Neuronal stem cell (in vitro differentiated cells): ENCODE measurements at regions not wholly inside any gene's neighbourhood (a gene's known extent, or its start where the extent isn't known, plus 50 kb on each side); places are given as distances from the start of the nearest gene placed in this dataset.

Source experiments
- DNase-seq: peaks from one replicate; pipeline ENCODE4 v3.0.0-alpha.2; 2013; ENCODE audit warnings: low spot score
- H2AFZ ChIP-seq: one replicate; pipeline ENCODE4 v1.6.1; 2013; ENCODE audit warnings: mild to moderate bottlenecking, low read length, inconsistent platforms
- H2AK5ac ChIP-seq: 2 replicates; pipeline ENCODE4 v1.6.1; 2013; ENCODE audit warnings: low read depth, mild to moderate bottlenecking, inconsistent platforms, low read length, moderate library complexity, mixed read lengths
- H2BK120ac ChIP-seq: 2 replicates; pipeline ENCODE4 v1.6.1; 2013; ENCODE audit warnings: low read depth, mild to moderate bottlenecking, inconsistent platforms, low read length, moderate library complexity, mixed read lengths
- H2BK12ac ChIP-seq: one replicate; pipeline ENCODE4 v1.6.1; 2013; ENCODE audit warnings: low read length, inconsistent platforms
- H2BK15ac ChIP-seq: 2 replicates; pipeline ENCODE4 v1.6.1; 2013; ENCODE audit warnings: mild to moderate bottlenecking, low read length, inconsistent platforms, mixed read lengths
- H2BK5ac ChIP-seq: one replicate; pipeline ENCODE4 v1.6.1; 2013; ENCODE audit warnings: inconsistent platforms, mild to moderate bottlenecking, low read length, moderate library complexity
- H3K14ac ChIP-seq: one replicate; pipeline ENCODE4 v1.6.1; 2013; ENCODE audit warnings: low read length, inconsistent platforms
- H3K18ac ChIP-seq: 2 replicates; pipeline ENCODE4 v1.6.1; 2013; ENCODE audit warnings: low read length, inconsistent platforms
- H3K23ac ChIP-seq: 2 replicates; pipeline ENCODE4 v1.6.1; 2013; ENCODE audit warnings: low read depth, mild to moderate bottlenecking, mixed read lengths, low read length, inconsistent platforms; ENCODE audit not compliant: poor library complexity
- H3K27ac ChIP-seq: replicated peaks from 3 replicates; pipeline ENCODE4 v1.5.1; 2013; ENCODE audit warnings: low read length, inconsistent platforms
- H3K27me3 ChIP-seq, 3 experiments: 2 replicates each; pipeline ENCODE4 v1.6.1; 2013; ENCODE audit warnings: low read length in 3 of 3, mild to moderate bottlenecking in 2 of 3, inconsistent platforms in 1 of 3, low read depth in 1 of 3, mixed read lengths in 1 of 3, moderate library complexity in 1 of 3; ENCODE audit not compliant: control insufficient read depth in 3 of 3, insufficient read depth in 3 of 3
- H3K36me3 ChIP-seq, 2 donors: replicated peaks in 1 of 2; 2 replicates each; pipeline ENCODE4 v1.6.1; 2013; ENCODE audit warnings: low read length in 2 of 2; ENCODE audit not compliant: control insufficient read depth in 2 of 2, insufficient read depth in 2 of 2
- H3K4ac ChIP-seq: 2 replicates; pipeline ENCODE4 v1.6.1; 2013; ENCODE audit warnings: inconsistent platforms, mild to moderate bottlenecking, low read length, moderate library complexity
- H3K4me1 ChIP-seq, 2 donors: 1 replicate in 1 of 2; 2 replicates in 1 of 2; pipeline ENCODE4 v1.6.1; 2013; ENCODE audit warnings: low read length in 2 of 2, low read depth in 1 of 2; ENCODE audit not compliant: control insufficient read depth in 2 of 2, insufficient read depth in 1 of 2
- H3K4me2 ChIP-seq: one replicate; pipeline ENCODE4 v1.6.1; 2013; ENCODE audit warnings: mild to moderate bottlenecking, low read length, inconsistent platforms; ENCODE audit not compliant: insufficient read depth, poor library complexity, severe bottlenecking
- H3K4me3 ChIP-seq, 2 donors: 2 replicates each; pipeline ENCODE4 v1.5.1; 2013; ENCODE audit warnings: low read length in 2 of 2, mild to moderate bottlenecking in 2 of 2, inconsistent platforms in 1 of 2, moderate library complexity in 1 of 2
- H3K79me1 ChIP-seq: one replicate; pipeline ENCODE4 v1.6.1; 2013; ENCODE audit warnings: low read depth, mild to moderate bottlenecking, inconsistent platforms, low read length, moderate library complexity
- H3K9ac ChIP-seq: one replicate; pipeline ENCODE4 v1.6.1; 2013; ENCODE audit warnings: mild to moderate bottlenecking, low read depth, low read length, inconsistent platforms; ENCODE audit not compliant: poor library complexity
- H3K9me3 ChIP-seq, 2 donors: replicated peaks in 1 of 2; 2 replicates each; pipeline versions ENCODE3 to v1.6.1; 2013; ENCODE audit warnings: low read length in 2 of 2, mild to moderate bottlenecking in 2 of 2, inconsistent platforms in 1 of 2, low read depth in 1 of 2, mixed read lengths in 1 of 2, moderate library complexity in 1 of 2; ENCODE audit not compliant: control insufficient read depth in 2 of 2, insufficient read depth in 1 of 2
- H4K8ac ChIP-seq: one replicate; pipeline ENCODE4 v1.6.1; 2013; ENCODE audit warnings: low read depth, mild to moderate bottlenecking, inconsistent platforms, low read length, moderate library complexity
- H4K91ac ChIP-seq: one replicate; pipeline ENCODE4 v1.6.1; 2013; ENCODE audit warnings: low read length, low read depth, mild to moderate bottlenecking, inconsistent platforms; ENCODE audit not compliant: poor library complexity
- WGBS, 2 donors: extraction: QIAGEN DNeasy Blood & Tissue Kit; methylation state at CpG; one replicate each; pipeline ENCODE4 v1.1.7; 2013; ENCODE audit warnings: missing lambda C conversion rate in 2 of 2, mixed read lengths in 1 of 2; ENCODE audit not compliant: insufficient read length in 2 of 2, insufficient replicate concordance in 1 of 2; ENCODE audit errors: extremely low coverage in 2 of 2; 5-methylcytosine and 5-hydroxymethylcytosine counted together

DNA sequence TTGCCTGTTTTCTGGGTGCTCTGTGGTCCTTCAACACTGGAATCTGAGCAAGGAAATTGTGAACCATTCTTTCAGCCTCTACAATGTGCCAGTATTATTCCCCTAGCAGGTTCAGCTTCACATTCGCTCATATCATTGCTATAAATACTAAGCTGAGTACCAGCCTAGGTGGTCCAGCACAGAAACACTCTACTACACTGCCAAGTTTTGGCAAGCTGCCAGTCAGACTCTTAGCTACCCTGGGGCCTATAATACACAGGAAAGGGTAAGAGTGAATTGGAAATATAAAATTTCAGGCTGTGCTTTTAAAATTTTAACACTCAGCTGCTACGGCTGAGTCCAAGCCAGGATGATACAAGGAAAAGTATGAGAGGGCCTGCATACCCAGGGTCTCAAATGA is 49.9 kb upstream of the PPP1R3A start:
- H2BK5ac ChIP-seq: no peak overlapping the region
- no peak overlapping the region for H2AK5ac ChIP-seq
- H3K36me3 ChIP-seq: no peaks in the 10 kb centered on the region
- H3K18ac ChIP-seq: no peak overlapping the region
- no peak overlapping the region for H2BK15ac ChIP-seq
- H3K9ac ChIP-seq: no peak overlapping the region
- H4K8ac ChIP-seq: no peak overlapping the region
- H2BK12ac ChIP-seq: no peak overlapping the region
- H3K9me3 ChIP-seq: no peaks in the 10 kb centered on the region
- no peak overlapping the region for H3K23ac ChIP-seq
- no peaks in the 10 kb centered on the region for H3K27me3 ChIP-seq
- H2AFZ ChIP-seq: no peak overlapping the region
- WGBS, 2 donors: no CpG with 5 or more reads among the region's 2 CpGs
- no peaks in the 10 kb centered on the region for H3K79me1 ChIP-seq
- no peak overlapping the region for H3K27ac ChIP-seq
- H3K4ac ChIP-seq: no peak overlapping the region
- H3K4me3 ChIP-seq: no peak overlapping the region
- H3K14ac ChIP-seq: no peak overlapping the region
- no peak overlapping the region for H3K4me2 ChIP-seq
- H3K4me1 ChIP-seq: no peaks in the 10 kb centered on the region
- no peak overlapping the region for H2BK120ac ChIP-seq
- no peak for DNase-seq
- no peak overlapping the region for H4K91ac ChIP-seq
